HEK293 (cell line): ENCODE measurements at regions not wholly inside any gene's neighbourhood (a gene's known extent, or its start where the extent isn't known, plus 50 kb on each side); places are given as distances from the start of the nearest gene placed in this dataset.

Source experiments
- CTCF ChIA-PET: fragments of 350-600 bp; formaldehyde crosslinking; extraction: SDS; loops from one replicate; lab custom pipeline; 2021; ENCODE audit warnings: antibody characterized with exemption; lab: Yijun Ruan, JAX
- POLR2A ChIA-PET: fragments of 300-600 bp; formaldehyde crosslinking; extraction: SDS; loops from one replicate; lab custom pipeline; 2020; ENCODE audit warnings: antibody characterized with exemption, inconsistent platforms; lab: Yijun Ruan, JAX
- H3K27ac ChIP-seq: fragments of 200-500 bp; sonication (Bioruptor generic); 2 replicates; pipeline ENCODE4 v1.5.1; 2014; ENCODE audit warnings: low read depth, low read length, control low read depth, inconsistent platforms; ENCODE audit errors: extremely low read depth
- H3K36me3 ChIP-seq, 2 experiments: fragments of 200-500 bp in 1 of 2; sonication (Bioruptor generic) in 1 of 2; 1 replicate in 1 of 2; 2 replicates in 1 of 2; pipeline ENCODE4 v1.5.1; 2014 to 2017; ENCODE audit warnings: inconsistent platforms in 2 of 2, low read length in 2 of 2; ENCODE audit not compliant: control insufficient read depth in 2 of 2, insufficient read depth in 1 of 2
- H3K4me1 ChIP-seq: fragments of 200-500 bp; sonication (Bioruptor generic); 2 replicates; pipeline ENCODE4 v1.5.1; 2014; ENCODE audit warnings: mild to moderate bottlenecking, low read length, inconsistent platforms; ENCODE audit not compliant: control insufficient read depth, insufficient read depth
- H3K4me3 ChIP-seq: 2 replicates; pipeline ENCODE4 v1.5.1; 2011; ENCODE audit warnings: low read depth, mild to moderate bottlenecking, control low read depth, low read length, moderate library complexity
- H3K9me3 ChIP-seq: fragments of 200-500 bp; sonication (Bioruptor generic); 2 replicates; pipeline ENCODE4 v1.5.1; 2014; ENCODE audit warnings: low read depth, low read length, inconsistent platforms; ENCODE audit not compliant: control insufficient read depth, insufficient read depth
- HOXA7 ChIP-seq: sonication (generic); formaldehyde crosslinking; IDR thresholded peaks from 2 replicates; pipeline ENCODE4 v1.8.1; 2022; ENCODE audit warnings: missing genetic modification reagents, borderline replicate concordance
- KLF1 ChIP-seq: fragments of 450-650 bp; formaldehyde crosslinking; IDR thresholded peaks from 2 replicates; pipeline ENCODE4 v1.5.1; 2016; ENCODE audit warnings: missing biosample characterization, missing genetic modification characterization
- SP3 ChIP-seq: fragments of 450-650 bp; formaldehyde crosslinking; IDR thresholded peaks from 2 replicates; pipeline ENCODE4 v1.5.1; 2016; ENCODE audit warnings: missing biosample characterization, missing genetic modification characterization
- ZBTB1 ChIP-seq: fragments of 450-650 bp; formaldehyde crosslinking; IDR thresholded peaks from 2 replicates; pipeline ENCODE4 v1.5.1; 2016; ENCODE audit warnings: missing biosample characterization, missing genetic modification characterization
- ZNF155 ChIP-seq: fragments of 450-650 bp; formaldehyde crosslinking; IDR thresholded peaks from 2 replicates; pipeline ENCODE4 v1.5.1; 2016; ENCODE audit warnings: missing biosample characterization, missing genetic modification characterization
- ZNF157 ChIP-seq: fragments of 450-650 bp; formaldehyde crosslinking; IDR thresholded peaks from 2 replicates; pipeline ENCODE4 v1.5.1; 2016; ENCODE audit warnings: missing biosample characterization, missing genetic modification characterization
- ZNF174 ChIP-seq: fragments of 450-650 bp; formaldehyde crosslinking; IDR thresholded peaks from 2 replicates; pipeline ENCODE4 v1.5.0; 2017; ENCODE audit warnings: missing biosample characterization, mild to moderate bottlenecking, missing genetic modification characterization
- ZNF24 ChIP-seq: fragments of 450-650 bp; formaldehyde crosslinking; IDR thresholded peaks from 2 replicates; pipeline ENCODE4 v1.5.1; 2016; ENCODE audit warnings: missing biosample characterization, missing genetic modification characterization
- ZNF274 ChIP-seq, 2 experiments: fragments of 200-500 bp in 1 of 2; fragments of 450-650 bp in 1 of 2; sonication (Bioruptor generic) in 1 of 2; formaldehyde crosslinking in 1 of 2; IDR thresholded peaks; 2 replicates each; pipeline versions ENCODE4 v1.5.1 to v1.6.1; 2014 to 2016; ENCODE audit warnings: borderline replicate concordance in 1 of 2, inconsistent platforms in 1 of 2, low read length in 1 of 2, missing biosample characterization in 1 of 2, missing genetic modification characterization in 1 of 2
- ZNF350 ChIP-seq: fragments of 450-650 bp; formaldehyde crosslinking; IDR thresholded peaks from 2 replicates; pipeline ENCODE4 v1.5.0; 2017; ENCODE audit warnings: missing biosample characterization, mild to moderate bottlenecking, missing genetic modification characterization
- ZNF423 ChIP-seq: fragments of 450-650 bp; formaldehyde crosslinking; IDR thresholded peaks from 2 replicates; pipeline ENCODE4 v1.5.1; 2016; ENCODE audit warnings: missing biosample characterization, missing genetic modification characterization
- ZNF501 ChIP-seq: fragments of 450-650 bp; formaldehyde crosslinking; IDR thresholded peaks from 2 replicates; pipeline ENCODE4 v1.5.1; 2016; ENCODE audit warnings: missing biosample characterization, missing genetic modification characterization
- ZNF585B ChIP-seq: fragments of 450-650 bp; formaldehyde crosslinking; IDR thresholded peaks from 2 replicates; pipeline ENCODE4 v1.5.1; 2016; ENCODE audit warnings: missing biosample characterization, missing genetic modification characterization
- ZNF596 ChIP-seq: fragments of 450-650 bp; IDR thresholded peaks from 2 replicates; pipeline ENCODE4 v1.5.0; 2018; ENCODE audit warnings: missing biosample characterization, mild to moderate bottlenecking, missing genetic modification characterization, moderate library complexity
- ZNF785 ChIP-seq: fragments of 450-650 bp; formaldehyde crosslinking; IDR thresholded peaks from 2 replicates; pipeline ENCODE4 v1.5.1; 2016; ENCODE audit warnings: missing biosample characterization, missing genetic modification characterization
- ZNF830 ChIP-seq: fragments of 450-650 bp; IDR thresholded peaks from 2 replicates; pipeline ENCODE4 v1.5.0; 2018; ENCODE audit warnings: missing biosample characterization, missing genetic modification characterization, low read depth, mild to moderate bottlenecking, moderate library complexity
- TF ChIP-seq, protein P1 (sequence below): fragments of 450-650 bp; formaldehyde crosslinking; IDR thresholded peaks from 2 replicates; pipeline ENCODE4; 2016; ENCODE audit warnings: missing biosample characterization, missing genetic modification characterization
- TF ChIP-seq, protein P2 (sequence below): fragments of 450-650 bp; formaldehyde crosslinking; IDR thresholded peaks from 2 replicates; pipeline ENCODE4 v1.5.1; 2016; ENCODE audit warnings: missing biosample characterization, missing genetic modification characterization
- TF ChIP-seq, protein P3 (sequence below): fragments of 450-650 bp; formaldehyde crosslinking; IDR thresholded peaks from 2 replicates; pipeline ENCODE4 v1.5.1; 2017; ENCODE audit warnings: missing biosample characterization, mild to moderate bottlenecking, missing genetic modification characterization, moderate library complexity

DNA sequence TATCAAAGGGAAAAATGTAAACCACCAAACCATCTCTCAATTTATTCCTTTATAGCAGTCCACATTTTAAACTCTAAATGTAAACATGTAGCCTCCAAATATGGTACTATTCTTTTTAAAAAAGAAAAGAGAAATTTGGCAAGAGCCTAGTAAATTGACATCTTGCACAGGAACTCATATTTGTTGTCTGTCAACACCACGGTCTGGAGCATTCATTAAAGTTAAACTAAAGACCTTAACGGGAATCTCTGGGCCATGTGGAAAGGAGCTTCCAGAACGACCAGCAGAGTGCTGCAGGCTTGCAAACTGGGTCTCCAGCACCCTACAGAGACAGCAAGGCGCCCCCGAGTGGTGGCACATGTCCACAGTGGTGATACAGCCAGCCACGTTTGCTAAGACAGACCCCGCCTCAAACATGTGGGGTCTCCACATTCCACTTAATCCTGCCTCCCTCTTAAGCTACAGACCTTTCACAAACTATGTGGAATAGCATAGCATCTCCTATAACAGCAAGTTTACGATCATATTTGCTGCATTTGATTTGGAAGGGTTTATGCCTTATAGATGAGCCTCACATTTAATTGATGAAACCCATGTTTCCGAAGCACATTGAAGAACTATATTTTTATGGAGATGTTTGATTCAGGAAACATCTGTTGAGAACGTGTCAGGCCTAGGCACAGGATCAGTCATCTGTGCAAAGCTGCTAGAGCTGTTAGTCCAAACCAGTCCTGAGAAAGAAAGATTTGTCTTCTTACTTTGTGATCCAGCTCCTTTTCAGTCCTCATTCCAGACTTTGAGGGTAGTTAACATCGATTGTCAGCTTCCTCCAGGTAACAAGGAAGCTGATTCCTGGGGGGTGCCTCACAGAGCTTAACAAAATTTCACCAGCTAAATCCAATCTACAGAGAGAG is 96.4 kb upstream of the BACE2 start (continued):
- TF ChIP-seq ZNF501 (tag by site-specific recombination) (no peak), HOXA7 (no peak), ZNF274 (IDR thresholded peaks at IDR 0.05; ENCODE audit: low read length) (no peak), ZNF274 (tag by site-specific recombination; IDR thresholded peaks at IDR 0.05; ENCODE audit: borderline replicate concordance) (no peak), KLF1 (no peak)

DNA sequence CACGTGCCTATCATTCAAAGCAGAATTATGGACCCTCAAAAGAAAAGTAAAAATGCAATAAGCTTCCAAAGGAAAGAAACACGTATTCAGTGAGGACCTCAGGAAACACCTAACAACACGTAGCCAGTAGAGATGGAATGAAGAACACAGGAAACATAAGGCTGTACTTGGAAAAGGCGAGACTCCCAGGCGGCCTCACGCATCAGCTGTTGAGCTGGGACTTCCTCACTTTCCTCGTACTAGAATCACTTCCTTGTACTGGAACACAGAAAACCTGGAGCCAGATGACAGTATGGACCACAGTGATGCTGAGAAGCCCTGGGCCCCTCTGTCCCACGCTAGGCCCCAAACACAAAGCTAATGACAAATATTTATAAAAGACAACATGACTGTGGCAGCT is 94.4 kb upstream of the BACE2 start:
- ChIA-PET POLR2A (no interaction called here), CTCF (interaction anchor here (1.3 to 2.7 kb wide), 2 partner anchors 607 to 930 kb away, joined by 8 to 11 read pairs; no protein-coding TSS in a partner anchor)
- H3K4me1 ChIP-seq, result no peaks in the 10 kb centered on the region
- no peak overlapping the region for H3K27ac ChIP-seq
- H3K36me3 ChIP-seq, result no peaks in the 10 kb centered on the region
- no peaks in the 10 kb centered on the region for H3K9me3 ChIP-seq
- TF ChIP-seq ZNF785 (tag by site-specific recombination) (no peak), ZNF423 (no peak), ZNF155 (tag by site-specific recombination) (no peak), ZNF157 (tag by site-specific recombination) (no peak), ZNF274 (IDR thresholded peaks at IDR 0.05; ENCODE audit: low read length) (no peak), ZNF274 (tag by site-specific recombination; IDR thresholded peaks at IDR 0.05; ENCODE audit: borderline replicate concordance) (no peak), ZNF24 (no peak), ZNF830 (tag by site-specific recombination) (no peak), ZNF596 (tag by site-specific recombination) (no peak), ZNF585B (tag by site-specific recombination) (no peak)
- TF ChIP-seq, protein P1, sequence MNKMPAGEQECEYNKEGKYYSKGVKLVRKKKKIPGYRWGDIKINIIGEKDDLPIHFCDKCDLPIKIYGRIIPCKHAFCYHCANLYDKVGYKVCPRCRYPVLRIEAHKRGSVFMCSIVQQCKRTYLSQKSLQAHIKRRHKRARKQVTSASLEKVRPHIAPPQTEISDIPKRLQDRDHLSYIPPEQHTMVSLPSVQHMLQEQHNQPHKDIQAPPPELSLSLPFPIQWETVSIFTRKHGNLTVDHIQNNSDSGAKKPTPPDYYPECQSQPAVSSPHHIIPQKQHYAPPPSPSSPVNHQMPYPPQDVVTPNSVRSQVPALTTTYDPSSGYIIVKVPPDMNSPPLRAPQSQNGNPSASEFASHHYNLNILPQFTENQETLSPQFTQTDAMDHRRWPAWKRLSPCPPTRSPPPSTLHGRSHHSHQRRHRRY, result no peak
- TF ChIP-seq, protein P2, sequence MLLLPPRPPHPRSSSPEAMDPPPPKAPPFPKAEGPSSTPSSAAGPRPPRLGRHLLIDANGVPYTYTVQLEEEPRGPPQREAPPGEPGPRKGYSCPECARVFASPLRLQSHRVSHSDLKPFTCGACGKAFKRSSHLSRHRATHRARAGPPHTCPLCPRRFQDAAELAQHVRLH (tag by site-specific recombination), result no peak
- no peak overlapping the region for H3K4me3 ChIP-seq

DNA sequence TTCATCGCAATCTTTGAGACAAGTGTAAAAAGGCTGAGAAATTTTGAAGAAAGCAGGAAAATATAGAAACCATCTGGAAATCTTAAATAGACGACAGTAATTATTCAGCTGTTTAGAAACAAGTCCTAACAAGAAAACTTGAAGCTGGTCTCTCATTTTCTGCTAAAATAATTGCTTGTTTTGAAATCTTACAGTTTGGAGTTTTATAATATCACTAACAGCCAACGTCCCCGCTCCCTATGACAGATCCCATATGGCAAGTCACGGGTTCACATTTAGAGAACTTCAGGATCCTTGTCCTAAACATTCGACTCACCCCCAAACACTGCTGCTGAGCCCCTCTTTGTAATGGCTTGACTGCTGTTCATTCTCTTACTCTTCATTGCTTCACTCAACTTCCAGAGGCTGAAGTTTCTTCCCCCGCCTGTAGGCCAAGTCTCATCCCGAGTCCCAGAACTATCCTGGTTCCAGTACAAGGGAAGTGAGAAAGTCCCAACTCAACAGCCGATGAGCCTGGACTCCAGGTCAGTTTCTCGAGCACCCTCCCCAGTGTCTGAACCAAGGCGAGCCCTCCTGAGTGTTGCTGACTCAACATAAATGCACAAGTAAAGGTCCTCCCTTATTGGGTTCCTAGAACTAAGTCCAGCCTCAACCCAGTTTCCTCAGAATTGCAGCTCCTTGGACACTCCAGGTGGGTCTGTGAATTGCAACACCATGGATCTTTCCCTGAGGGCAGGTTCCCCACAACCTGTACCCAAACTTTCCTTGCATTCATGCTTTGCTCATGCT is 93.4 kb upstream of the BACE2 start:
- no peak for TF ChIP-seq SP3 (tag by site-specific recombination)
- TF ChIP-seq ZNF350 (tag by site-specific recombination), result no peak
- TF ChIP-seq ZBTB1 (tag by site-specific recombination), result no peak
- TF ChIP-seq, protein P3, sequence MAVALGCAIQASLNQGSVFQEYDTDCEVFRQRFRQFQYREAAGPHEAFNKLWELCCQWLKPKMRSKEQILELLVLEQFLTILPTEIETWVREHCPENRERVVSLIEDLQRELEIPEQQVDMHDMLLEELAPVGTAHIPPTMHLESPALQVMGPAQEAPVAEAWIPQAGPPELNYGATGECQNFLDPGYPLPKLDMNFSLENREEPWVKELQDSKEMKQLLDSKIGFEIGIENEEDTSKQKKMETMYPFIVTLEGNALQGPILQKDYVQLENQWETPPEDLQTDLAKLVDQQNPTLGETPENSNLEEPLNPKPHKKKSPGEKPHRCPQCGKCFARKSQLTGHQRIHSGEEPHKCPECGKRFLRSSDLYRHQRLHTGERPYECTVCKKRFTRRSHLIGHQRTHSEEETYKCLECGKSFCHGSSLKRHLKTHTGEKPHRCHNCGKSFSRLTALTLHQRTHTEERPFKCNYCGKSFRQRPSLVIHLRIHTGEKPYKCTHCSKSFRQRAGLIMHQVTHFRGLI (tag by site-specific recombination), result no peak
- no peak for TF ChIP-seq ZNF174
- Histone ChIP-seq H3K4me3 (no peak overlapping the region), H3K9me3 (no peaks in the 10 kb centered on the region), H3K36me3 (no peaks in the 10 kb centered on the region), H3K27ac (no peak overlapping the region), H3K4me1 (no peaks in the 10 kb centered on the region)
- ChIA-PET CTCF (interaction anchor here (0.7 to 1.3 kb wide), 2 partner anchors 545 to 931 kb away, joined by 3 to 8 read pairs; no protein-coding TSS in a partner anchor), POLR2A (interaction anchor here (0.5 kb wide), 1 partner anchor 95 kb away, joined by 3 read pairs; no protein-coding TSS in a partner anchor)
